Liver (tissue), 8 donors: ENCODE measurements at regions not wholly inside any gene's neighbourhood (a gene's known extent, or its start where the extent isn't known, plus 50 kb on each side); places are given as distances from the start of the nearest gene placed in this dataset.

Source experiments
- DNase-seq: peaks from one replicate; pipeline ENCODE4 v3.0.0-alpha.2; 2017; ENCODE audit warnings: low spot score
- H3K27ac ChIP-seq, 2 donors: one replicate each; pipeline ENCODE4 v1.7.0; 2013; ENCODE audit warnings: inconsistent platforms in 2 of 2, low read length in 2 of 2, control low read depth in 1 of 2, low read depth in 1 of 2, mild to moderate bottlenecking in 1 of 2
- H3K27me3 ChIP-seq, 4 donors: one replicate each; pipeline versions ENCODE4 v1.6.1 to v1.7.0; 2013; ENCODE audit warnings: low read length in 3 of 4, inconsistent platforms in 1 of 4, mild to moderate bottlenecking in 1 of 4, moderate library complexity in 1 of 4; ENCODE audit not compliant: control insufficient read depth in 4 of 4, insufficient read depth in 4 of 4
- H3K36me3 ChIP-seq, 4 donors: one replicate each; pipeline versions ENCODE4 v1.6.1 to v1.7.0; 2013; ENCODE audit warnings: low read length in 3 of 4, mild to moderate bottlenecking in 3 of 4, low read depth in 1 of 4, moderate library complexity in 1 of 4; ENCODE audit not compliant: control insufficient read depth in 4 of 4, insufficient read depth in 3 of 4
- H3K4me1 ChIP-seq, 4 donors: one replicate each; pipeline versions ENCODE4 v1.6.1 to v1.7.0; 2013; ENCODE audit warnings: low read length in 3 of 4, mild to moderate bottlenecking in 3 of 4, moderate library complexity in 1 of 4; ENCODE audit not compliant: control insufficient read depth in 4 of 4, insufficient read depth in 4 of 4
- H3K4me3 ChIP-seq, 3 donors: one replicate each; pipeline versions ENCODE4 v1.6.1 to v1.7.0; 2013; ENCODE audit warnings: low read length in 3 of 3, control low read depth in 1 of 3, low read depth in 1 of 3, mild to moderate bottlenecking in 1 of 3
- H3K9ac ChIP-seq, 2 donors: one replicate each; pipeline ENCODE4 v1.7.0; 2013; ENCODE audit warnings: low read length in 2 of 2, mild to moderate bottlenecking in 2 of 2, moderate library complexity in 2 of 2, control low read depth in 1 of 2, low read depth in 1 of 2
- H3K9me3 ChIP-seq, 4 donors: one replicate each; pipeline versions ENCODE4 v1.6.1 to v1.7.0; 2013; ENCODE audit warnings: low read length in 3 of 4; ENCODE audit not compliant: control insufficient read depth in 4 of 4
- EGR1 ChIP-seq, 2 donors: IDR thresholded peaks; 2 replicates each; pipeline ENCODE4 v1.6.1; 2016 to 2018; ENCODE audit warnings: antibody characterized with exemption in 2 of 2, low read depth in 2 of 2
- FOXA1 ChIP-seq: IDR thresholded peaks from 2 replicates; pipeline ENCODE4 v1.6.1; 2016; ENCODE audit warnings: antibody characterized with exemption
- GABPA ChIP-seq, 2 donors: IDR thresholded peaks in 1 of 2; conservative IDR thresholded peaks in 1 of 2; 2 replicates each; pipeline ENCODE4 v1.6.1; 2016; ENCODE audit warnings: antibody characterized with exemption in 2 of 2, mild to moderate bottlenecking in 1 of 2, moderate library complexity in 1 of 2
- HNF4A ChIP-seq, 2 donors: conservative IDR thresholded peaks; 2 replicates each; pipeline ENCODE4 v1.6.1; 2016; ENCODE audit warnings: antibody characterized with exemption in 2 of 2, mild to moderate bottlenecking in 2 of 2
- HNF4G ChIP-seq: IDR thresholded peaks from 2 replicates; pipeline ENCODE4 v1.6.1; 2016; ENCODE audit warnings: antibody characterized with exemption
- JUND ChIP-seq, 2 donors: IDR thresholded peaks; 2 replicates each; pipeline ENCODE4 v1.6.1; 2016; ENCODE audit warnings: antibody characterized with exemption in 2 of 2
- NR2F2 ChIP-seq: IDR thresholded peaks from 2 replicates; pipeline ENCODE4 v1.6.1; 2016; ENCODE audit warnings: antibody characterized with exemption
- RAD21 ChIP-seq, 2 donors: IDR thresholded peaks; 2 replicates each; pipeline ENCODE4 v1.6.1; 2016; ENCODE audit warnings: antibody characterized with exemption in 2 of 2, mild to moderate bottlenecking in 2 of 2
- RXRA ChIP-seq, 2 donors: IDR thresholded peaks; 2 replicates each; pipeline ENCODE4 v1.6.1; 2017 to 2018; ENCODE audit warnings: antibody characterized with exemption in 2 of 2, mild to moderate bottlenecking in 1 of 2
- SP1 ChIP-seq: IDR thresholded peaks from 2 replicates; pipeline ENCODE4 v1.6.1; 2018; ENCODE audit warnings: antibody characterized with exemption, mild to moderate bottlenecking
- TAF1 ChIP-seq: conservative IDR thresholded peaks from 2 replicates; pipeline ENCODE4 v1.6.1; 2016; ENCODE audit warnings: antibody characterized with exemption, mild to moderate bottlenecking
- YY1 ChIP-seq: IDR thresholded peaks from 2 replicates; pipeline ENCODE4 v1.6.1; 2016; ENCODE audit warnings: antibody characterized with exemption, mild to moderate bottlenecking
- WGBS: extraction: QIAGEN DNeasy Blood & Tissue Kit; methylation state at CpG from one replicate; pipeline ENCODE4 v1.1.7; 2013; 5-methylcytosine and 5-hydroxymethylcytosine counted together
- TF ChIP-seq, protein P1 (sequence below): IDR thresholded peaks from 2 replicates; pipeline ENCODE4 v1.6.1; 2016; ENCODE audit warnings: antibody characterized with exemption
- TF ChIP-seq, protein P2 (sequence below): IDR thresholded peaks from 2 replicates; pipeline ENCODE4 v1.6.1; 2016; ENCODE audit warnings: antibody characterized with exemption
- TF ChIP-seq, protein P3 (sequence below): fragments of 150-350 bp; IDR thresholded peaks from 2 replicates; pipeline ENCODE4 v1.5.1; 2017; ENCODE audit warnings: improper control_type of control experiment, low read depth, low read length; ENCODE audit not compliant: missing input control
- TF ChIP-seq, protein P4 (sequence below): IDR thresholded peaks from 2 replicates; pipeline ENCODE4 v1.6.1; 2016; ENCODE audit warnings: antibody characterized with exemption
- TF ChIP-seq, protein P5 (sequence below): IDR thresholded peaks from 2 replicates; pipeline ENCODE4 v1.6.1; 2016; ENCODE audit warnings: antibody characterized with exemption, mild to moderate bottlenecking
- donor health status: healthy.
- donor health status: healthy.
- donor health status: healthy.
- donor health status: healthy.
- donor health status: healthy.

DNA sequence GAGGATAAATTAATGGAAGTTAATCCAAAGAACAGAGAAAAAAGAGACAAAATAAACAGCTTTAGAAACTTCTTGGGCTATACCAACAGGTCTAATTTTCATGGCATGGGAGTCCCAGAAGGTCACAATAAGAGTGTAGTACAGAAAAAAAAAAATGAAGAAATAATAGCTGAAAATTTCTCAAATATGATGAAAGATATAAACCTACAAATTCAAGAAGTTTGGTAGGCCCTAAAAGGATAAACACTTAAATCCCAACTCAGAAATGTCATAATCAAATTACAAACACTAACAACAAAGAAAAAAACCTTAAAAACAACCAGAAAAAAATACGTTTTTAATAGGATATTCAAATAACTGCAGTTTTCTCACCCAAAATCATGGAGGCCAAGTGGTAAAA is 229.3 kb upstream of the ZEB2 start:
- no peak overlapping the region for H3K9ac ChIP-seq
- TF ChIP-seq SP1, result no peak
- TF ChIP-seq RAD21 (IDR thresholded peaks at IDR 0.05), result no peak
- TF ChIP-seq, protein P1, sequence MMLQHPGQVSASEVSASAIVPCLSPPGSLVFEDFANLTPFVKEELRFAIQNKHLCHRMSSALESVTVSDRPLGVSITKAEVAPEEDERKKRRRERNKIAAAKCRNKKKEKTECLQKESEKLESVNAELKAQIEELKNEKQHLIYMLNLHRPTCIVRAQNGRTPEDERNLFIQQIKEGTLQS, result no peak
- TF ChIP-seq YY1, result no peak
- TF ChIP-seq EGR1 (IDR thresholded peaks at IDR 0.05; ENCODE audit: low read depth in 2 of 2), result no peak
- TF ChIP-seq GABPA (IDR thresholded peaks at IDR 0.05 in 1 of 2, conservative IDR thresholded peaks at IDR 0.05 in 1 of 2), result no peak
- TF ChIP-seq, protein P2, sequence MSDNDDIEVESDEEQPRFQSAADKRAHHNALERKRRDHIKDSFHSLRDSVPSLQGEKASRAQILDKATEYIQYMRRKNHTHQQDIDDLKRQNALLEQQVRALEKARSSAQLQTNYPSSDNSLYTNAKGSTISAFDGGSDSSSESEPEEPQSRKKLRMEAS, result no peak
- TF ChIP-seq TAF1, result no peak
- H3K4me3 ChIP-seq, result no peak overlapping the region
- peaks cover 0 to 10% (median 5%) of the 10 kb centered on the region in 4 donors for H3K9me3 ChIP-seq
- no peak for DNase-seq
- no peaks in the 10 kb centered on the region for H3K36me3 ChIP-seq
- H3K27me3 ChIP-seq, result no peaks in the 10 kb centered on the region
- 52% methylated on average over 1 of the region's 1 CpG for WGBS
- H3K4me1 ChIP-seq, result no peaks in the 10 kb centered on the region
- H3K27ac ChIP-seq, result no peak overlapping the region

DNA sequence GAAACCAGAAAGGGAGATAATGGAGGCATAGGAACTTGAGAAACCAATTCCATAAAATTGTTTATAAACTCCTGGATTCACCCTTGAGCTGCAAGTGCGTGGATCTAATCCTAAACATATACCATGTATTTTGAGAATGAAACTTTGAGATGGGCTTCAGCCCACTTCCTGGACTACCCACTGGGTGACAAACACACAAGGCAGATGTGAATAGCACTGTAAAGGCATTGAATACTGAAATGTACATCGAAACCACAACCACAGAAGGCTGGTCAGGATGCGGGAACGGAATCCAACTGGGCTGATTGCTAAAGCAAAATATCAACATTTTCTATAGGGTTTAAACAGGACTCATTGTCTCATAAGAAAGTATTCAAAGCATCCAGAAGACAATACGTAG is 228.5 kb upstream of the ZEB2 start:
- H3K4me1 ChIP-seq, result no peaks in the 10 kb centered on the region
- H3K27ac ChIP-seq, result no peak overlapping the region
- no peak overlapping the region for H3K4me3 ChIP-seq
- peaks cover 0 to 10% (median 5%) of the 10 kb centered on the region in 4 donors for H3K9me3 ChIP-seq
- DNase-seq, result no peak
- H3K9ac ChIP-seq, result no peak overlapping the region
- TF ChIP-seq, protein P3, sequence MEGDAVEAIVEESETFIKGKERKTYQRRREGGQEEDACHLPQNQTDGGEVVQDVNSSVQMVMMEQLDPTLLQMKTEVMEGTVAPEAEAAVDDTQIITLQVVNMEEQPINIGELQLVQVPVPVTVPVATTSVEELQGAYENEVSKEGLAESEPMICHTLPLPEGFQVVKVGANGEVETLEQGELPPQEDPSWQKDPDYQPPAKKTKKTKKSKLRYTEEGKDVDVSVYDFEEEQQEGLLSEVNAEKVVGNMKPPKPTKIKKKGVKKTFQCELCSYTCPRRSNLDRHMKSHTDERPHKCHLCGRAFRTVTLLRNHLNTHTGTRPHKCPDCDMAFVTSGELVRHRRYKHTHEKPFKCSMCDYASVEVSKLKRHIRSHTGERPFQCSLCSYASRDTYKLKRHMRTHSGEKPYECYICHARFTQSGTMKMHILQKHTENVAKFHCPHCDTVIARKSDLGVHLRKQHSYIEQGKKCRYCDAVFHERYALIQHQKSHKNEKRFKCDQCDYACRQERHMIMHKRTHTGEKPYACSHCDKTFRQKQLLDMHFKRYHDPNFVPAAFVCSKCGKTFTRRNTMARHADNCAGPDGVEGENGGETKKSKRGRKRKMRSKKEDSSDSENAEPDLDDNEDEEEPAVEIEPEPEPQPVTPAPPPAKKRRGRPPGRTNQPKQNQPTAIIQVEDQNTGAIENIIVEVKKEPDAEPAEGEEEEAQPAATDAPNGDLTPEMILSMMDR, result no peak
- TF ChIP-seq HNF4A (conservative IDR thresholded peaks at IDR 0.05) (no peak), RXRA (IDR thresholded peaks at IDR 0.05) (no peak), EGR1 (IDR thresholded peaks at IDR 0.05; ENCODE audit: low read depth in 2 of 2) (no peak), FOXA1 (no peak), TAF1 (no peak), RAD21 (IDR thresholded peaks at IDR 0.05) (no peak), JUND (IDR thresholded peaks at IDR 0.05) (no peak), NR2F2 (no peak), GABPA (IDR thresholded peaks at IDR 0.05 in 1 of 2, conservative IDR thresholded peaks at IDR 0.05 in 1 of 2) (no peak), HNF4G (no peak)
- TF ChIP-seq, protein P4, sequence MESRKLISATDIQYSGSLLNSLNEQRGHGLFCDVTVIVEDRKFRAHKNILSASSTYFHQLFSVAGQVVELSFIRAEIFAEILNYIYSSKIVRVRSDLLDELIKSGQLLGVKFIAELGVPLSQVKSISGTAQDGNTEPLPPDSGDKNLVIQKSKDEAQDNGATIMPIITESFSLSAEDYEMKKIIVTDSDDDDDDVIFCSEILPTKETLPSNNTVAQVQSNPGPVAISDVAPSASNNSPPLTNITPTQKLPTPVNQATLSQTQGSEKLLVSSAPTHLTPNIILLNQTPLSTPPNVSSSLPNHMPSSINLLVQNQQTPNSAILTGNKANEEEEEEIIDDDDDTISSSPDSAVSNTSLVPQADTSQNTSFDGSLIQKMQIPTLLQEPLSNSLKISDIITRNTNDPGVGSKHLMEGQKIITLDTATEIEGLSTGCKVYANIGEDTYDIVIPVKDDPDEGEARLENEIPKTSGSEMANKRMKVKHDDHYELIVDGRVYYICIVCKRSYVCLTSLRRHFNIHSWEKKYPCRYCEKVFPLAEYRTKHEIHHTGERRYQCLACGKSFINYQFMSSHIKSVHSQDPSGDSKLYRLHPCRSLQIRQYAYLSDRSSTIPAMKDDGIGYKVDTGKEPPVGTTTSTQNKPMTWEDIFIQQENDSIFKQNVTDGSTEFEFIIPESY, result no peak
- TF ChIP-seq, protein P1, result no peak
- TF ChIP-seq, protein P2, result no peak
- TF ChIP-seq, protein P5, sequence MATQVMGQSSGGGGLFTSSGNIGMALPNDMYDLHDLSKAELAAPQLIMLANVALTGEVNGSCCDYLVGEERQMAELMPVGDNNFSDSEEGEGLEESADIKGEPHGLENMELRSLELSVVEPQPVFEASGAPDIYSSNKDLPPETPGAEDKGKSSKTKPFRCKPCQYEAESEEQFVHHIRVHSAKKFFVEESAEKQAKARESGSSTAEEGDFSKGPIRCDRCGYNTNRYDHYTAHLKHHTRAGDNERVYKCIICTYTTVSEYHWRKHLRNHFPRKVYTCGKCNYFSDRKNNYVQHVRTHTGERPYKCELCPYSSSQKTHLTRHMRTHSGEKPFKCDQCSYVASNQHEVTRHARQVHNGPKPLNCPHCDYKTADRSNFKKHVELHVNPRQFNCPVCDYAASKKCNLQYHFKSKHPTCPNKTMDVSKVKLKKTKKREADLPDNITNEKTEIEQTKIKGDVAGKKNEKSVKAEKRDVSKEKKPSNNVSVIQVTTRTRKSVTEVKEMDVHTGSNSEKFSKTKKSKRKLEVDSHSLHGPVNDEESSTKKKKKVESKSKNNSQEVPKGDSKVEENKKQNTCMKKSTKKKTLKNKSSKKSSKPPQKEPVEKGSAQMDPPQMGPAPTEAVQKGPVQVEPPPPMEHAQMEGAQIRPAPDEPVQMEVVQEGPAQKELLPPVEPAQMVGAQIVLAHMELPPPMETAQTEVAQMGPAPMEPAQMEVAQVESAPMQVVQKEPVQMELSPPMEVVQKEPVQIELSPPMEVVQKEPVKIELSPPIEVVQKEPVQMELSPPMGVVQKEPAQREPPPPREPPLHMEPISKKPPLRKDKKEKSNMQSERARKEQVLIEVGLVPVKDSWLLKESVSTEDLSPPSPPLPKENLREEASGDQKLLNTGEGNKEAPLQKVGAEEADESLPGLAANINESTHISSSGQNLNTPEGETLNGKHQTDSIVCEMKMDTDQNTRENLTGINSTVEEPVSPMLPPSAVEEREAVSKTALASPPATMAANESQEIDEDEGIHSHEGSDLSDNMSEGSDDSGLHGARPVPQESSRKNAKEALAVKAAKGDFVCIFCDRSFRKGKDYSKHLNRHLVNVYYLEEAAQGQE, result no peak
- no peaks in the 10 kb centered on the region for H3K27me3 ChIP-seq
- WGBS, result 90% methylated on average over 5 of the region's 5 CpGs
- no peaks in the 10 kb centered on the region for H3K36me3 ChIP-seq
